Osteocyte (in vitro differentiated cells): ENCODE measurements at regions not wholly inside any gene's neighbourhood (a gene's known extent, or its start where the extent isn't known, plus 50 kb on each side); places are given as distances from the start of the nearest gene placed in this dataset.
"Not testable (repeated sequence)": the region's sequence is repeated elsewhere in the genome, so short reads cannot be mapped to it uniquely, and the experiment has no call there.

ENCODE experiments used
- DNase-seq: peaks from one replicate; pipeline ENCODE4 v3.0.0; 2021; ENCODE audit warnings: mixed read lengths; ENCODE audit not compliant: unreplicated experiment; ENCODE audit errors: extremely low spot score
- H3K27ac Mint-ChIP-seq: one replicate; pipeline ENCODE4 v1.8.0; 2021; ENCODE audit warnings: mild to moderate bottlenecking, mixed read lengths; ENCODE audit not compliant: unreplicated experiment
- H3K27me3 Mint-ChIP-seq: one replicate; pipeline ENCODE4 v1.8.0; 2021; ENCODE audit warnings: mixed read lengths; ENCODE audit not compliant: unreplicated experiment
- H3K36me3 Mint-ChIP-seq: one replicate; pipeline ENCODE4 v1.8.0; 2021; ENCODE audit warnings: mixed read lengths; ENCODE audit not compliant: unreplicated experiment
- H3K4me1 Mint-ChIP-seq: one replicate; pipeline ENCODE4 v1.8.0; 2021; ENCODE audit warnings: mixed read lengths; ENCODE audit not compliant: unreplicated experiment
- H3K4me3 Mint-ChIP-seq: one replicate; pipeline ENCODE4 v1.8.0; 2021; ENCODE audit warnings: mild to moderate bottlenecking, moderate library complexity, mixed read lengths; ENCODE audit not compliant: unreplicated experiment
- H3K9me3 Mint-ChIP-seq: one replicate; pipeline ENCODE4 v1.8.0; 2021; ENCODE audit warnings: mixed read lengths; ENCODE audit not compliant: unreplicated experiment
- CTCF ChIP-seq: fragments of 200-600 bp; sonication (generic); IDR thresholded peaks from 2 replicates; pipeline ENCODE4 v1.5.0; 2021; ENCODE audit warnings: antibody characterized with exemption, mild to moderate bottlenecking, moderate library complexity

GRCh38 chr5:71821029-71821428, 102.0 kb downstream of the CARTPT start:
- Mint-ChIP-seq H3K9me3 (peaks cover 36% of the 10 kb centered on the region), H3K36me3 (peaks cover 11% of the 10 kb centered on the region), H3K4me3 (no peak overlapping the region), H3K27ac (no peak overlapping the region), H3K4me1 (no peaks in the 10 kb centered on the region), H3K27me3 (peaks cover 40% of the 10 kb centered on the region)
- TF ChIP-seq CTCF = no peak
- DNase-seq = no peak

- Mint-ChIP-seq H3K9me3 (peaks cover 46% of the 10 kb centered on the region), H3K36me3 (peaks cover 17% of the 10 kb centered on the region), H3K27me3 (peaks cover 40% of the 10 kb centered on the region)
- H3K4me3 Mint-ChIP-seq, DNase-seq, H3K27ac Mint-ChIP-seq, H3K4me1 Mint-ChIP-seq: not testable (repeated sequence)
Observed at GRCh38 chr5:71822065-71822464, 103.0 kb downstream of the CARTPT start.

GRCh38 chr5:71825992-71826391, 106.9 kb downstream of the CARTPT start:
- peaks cover 16% of the 10 kb centered on the region for H3K36me3 Mint-ChIP-seq
- peaks cover 43% of the 10 kb centered on the region for H3K9me3 Mint-ChIP-seq
- no peak overlapping the region for H3K27ac Mint-ChIP-seq
- no peak for TF ChIP-seq CTCF
- peaks cover 14% of the 10 kb centered on the region for H3K4me1 Mint-ChIP-seq
- H3K4me3 Mint-ChIP-seq = no peak overlapping the region
- no peak for DNase-seq
- peaks cover 28% of the 10 kb centered on the region for H3K27me3 Mint-ChIP-seq

GRCh38 chr5:71828291-71829040, 109.4 kb downstream of the CARTPT start:
- no peak for DNase-seq
- H3K27me3 Mint-ChIP-seq = peaks cover 9% of the 10 kb centered on the region
- no peak for TF ChIP-seq CTCF
- H3K27ac Mint-ChIP-seq = no peak overlapping the region
- peaks cover 32% of the 10 kb centered on the region for H3K9me3 Mint-ChIP-seq
- no peak overlapping the region for H3K4me3 Mint-ChIP-seq
- H3K36me3 Mint-ChIP-seq = peaks cover 11% of the 10 kb centered on the region
- peaks cover 20% of the 10 kb centered on the region for H3K4me1 Mint-ChIP-seq

- peaks cover 1% of the 10 kb centered on the region for H3K27me3 Mint-ChIP-seq
- H3K4me1 Mint-ChIP-seq = peaks cover 20% of the 10 kb centered on the region
- DNase-seq = no peak
- no peak overlapping the region for H3K4me3 Mint-ChIP-seq
- H3K27ac Mint-ChIP-seq = peak overlapping the region; percentile 41
- peaks cover 8% of the 10 kb centered on the region for H3K36me3 Mint-ChIP-seq
- TF ChIP-seq CTCF = no peak
- H3K9me3 Mint-ChIP-seq = peaks cover 25% of the 10 kb centered on the region
Observed at GRCh38 chr5:71829206-71829605, 110.1 kb downstream of the CARTPT start.
